AG04449 (cell line): ENCODE measurements at regions not wholly inside any gene's neighbourhood (a gene's known extent, or its start where the extent isn't known, plus 50 kb on each side); places are given as distances from the start of the nearest gene placed in this dataset.

Experiments used
- CTCF ChIA-PET: fragments of 350-600 bp; formaldehyde crosslinking; extraction: SDS; loops from one replicate; lab custom pipeline; 2021; ENCODE audit warnings: antibody characterized with exemption; lab: Yijun Ruan, JAX
- POLR2A ChIA-PET: fragments of 400-600, 350-600 bp; formaldehyde crosslinking; extraction: SDS; loops from one replicate; lab custom pipeline; 2020; ENCODE audit warnings: antibody characterized with exemption, inconsistent platforms; lab: Yijun Ruan, JAX
- DNase-seq: peaks from one replicate; pipeline ENCODE4 v3.0.0-alpha.2; 2010; ENCODE audit warnings: low read depth, low spot score
- H3K4me3 ChIP-seq: 2 replicates; pipeline ENCODE4 v1.5.1; 2011; ENCODE audit warnings: low read depth, mild to moderate bottlenecking, control low read depth, low read length
- TF ChIP-seq, protein P1 (sequence below): IDR thresholded peaks from one replicate; pipeline ENCODE4 v1.5.1; 2011; ENCODE audit warnings: mild to moderate bottlenecking, moderate library complexity, low read length, control low read depth, inconsistent platforms; ENCODE audit not compliant: insufficient read depth; ENCODE audit errors: missing control alignments

- POLR2A ChIA-PET = no interaction called here
- no peak for DNase-seq
- TF ChIP-seq, protein P1, sequence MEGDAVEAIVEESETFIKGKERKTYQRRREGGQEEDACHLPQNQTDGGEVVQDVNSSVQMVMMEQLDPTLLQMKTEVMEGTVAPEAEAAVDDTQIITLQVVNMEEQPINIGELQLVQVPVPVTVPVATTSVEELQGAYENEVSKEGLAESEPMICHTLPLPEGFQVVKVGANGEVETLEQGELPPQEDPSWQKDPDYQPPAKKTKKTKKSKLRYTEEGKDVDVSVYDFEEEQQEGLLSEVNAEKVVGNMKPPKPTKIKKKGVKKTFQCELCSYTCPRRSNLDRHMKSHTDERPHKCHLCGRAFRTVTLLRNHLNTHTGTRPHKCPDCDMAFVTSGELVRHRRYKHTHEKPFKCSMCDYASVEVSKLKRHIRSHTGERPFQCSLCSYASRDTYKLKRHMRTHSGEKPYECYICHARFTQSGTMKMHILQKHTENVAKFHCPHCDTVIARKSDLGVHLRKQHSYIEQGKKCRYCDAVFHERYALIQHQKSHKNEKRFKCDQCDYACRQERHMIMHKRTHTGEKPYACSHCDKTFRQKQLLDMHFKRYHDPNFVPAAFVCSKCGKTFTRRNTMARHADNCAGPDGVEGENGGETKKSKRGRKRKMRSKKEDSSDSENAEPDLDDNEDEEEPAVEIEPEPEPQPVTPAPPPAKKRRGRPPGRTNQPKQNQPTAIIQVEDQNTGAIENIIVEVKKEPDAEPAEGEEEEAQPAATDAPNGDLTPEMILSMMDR = no peak
- no peak overlapping the region for H3K4me3 ChIP-seq
- CTCF ChIA-PET = no interaction called here
These were observed 148.7 kb upstream of the SPAG17 start for GRCh38 chr1:118333601-118334210.

- CTCF ChIA-PET = no interaction called here
- POLR2A ChIA-PET = no interaction called here
- TF ChIP-seq, protein P1 = no peak
These were observed 142.1 kb upstream of the SPAG17 start for GRCh38 chr1:118326960-118327629.

GRCh38 chr1:118325550-118326225, 140.7 kb upstream of the SPAG17 start:
- DNase-seq = no peak
- no peak overlapping the region for H3K4me3 ChIP-seq
- ChIA-PET CTCF (no interaction called here), POLR2A (no interaction called here)
- TF ChIP-seq, protein P1 = no peak

More at GRCh38 chr1:118326960-118327629, 142.1 kb upstream of the SPAG17 start:
- no peak overlapping the region for H3K4me3 ChIP-seq
- DNase-seq = no peak

GRCh38 chr1:118323246-118323645, 138.2 kb upstream of the SPAG17 start:
- TF ChIP-seq, protein P1 = no peak
- ChIA-PET CTCF (no interaction called here), POLR2A (no interaction called here)
- no peak overlapping the region for H3K4me3 ChIP-seq
- DNase-seq = no peak

DNA sequence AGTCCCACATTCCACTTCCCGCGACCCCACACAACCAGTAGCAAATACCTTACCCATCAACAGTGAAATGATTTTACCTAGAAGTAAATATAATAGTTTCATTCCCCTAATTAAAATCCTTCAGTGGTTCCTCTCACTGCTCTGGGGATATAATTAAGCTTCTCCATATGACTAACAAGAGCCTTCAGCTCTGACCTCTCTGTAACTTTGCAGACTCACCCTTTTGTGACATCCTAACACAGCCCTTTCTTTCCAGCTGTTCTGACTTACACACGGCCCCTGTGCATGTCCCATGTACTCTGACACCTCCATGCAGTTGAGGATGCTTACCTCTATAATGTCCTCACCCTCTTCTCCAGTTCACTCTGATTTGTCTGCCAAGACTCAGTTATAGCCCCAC, 137.3 kb upstream of the SPAG17 start:
- CTCF ChIA-PET = no interaction called here

More for the DNA sequence above, 137.3 kb upstream of the SPAG17 start:
- TF ChIP-seq, protein P1 = no peak
- H3K4me3 ChIP-seq = no peak overlapping the region
- POLR2A ChIA-PET = no interaction called here
- DNase-seq = no peak
